Loucy (cell line): ENCODE measurements at regions not wholly inside any gene's neighbourhood (a gene's known extent, or its start where the extent isn't known, plus 50 kb on each side); places are given as distances from the start of the nearest gene placed in this dataset.

Experiments
- EZH2phosphoT487 ChIP-seq: fragments of 200-600 bp; IDR thresholded peaks from 2 replicates; pipeline ENCODE4 v1.6.1; 2018; ENCODE audit warnings: antibody characterized with exemption, mild to moderate bottlenecking, moderate library complexity, borderline replicate concordance
- TF ChIP-seq, protein P1 (sequence below): fragments of 200-600 bp; sonication (generic); conservative IDR thresholded peaks from 2 replicates; pipeline ENCODE4 v1.5.1; 2014; ENCODE audit warnings: mild to moderate bottlenecking, antibody characterized with exemption, low read length

DNA sequence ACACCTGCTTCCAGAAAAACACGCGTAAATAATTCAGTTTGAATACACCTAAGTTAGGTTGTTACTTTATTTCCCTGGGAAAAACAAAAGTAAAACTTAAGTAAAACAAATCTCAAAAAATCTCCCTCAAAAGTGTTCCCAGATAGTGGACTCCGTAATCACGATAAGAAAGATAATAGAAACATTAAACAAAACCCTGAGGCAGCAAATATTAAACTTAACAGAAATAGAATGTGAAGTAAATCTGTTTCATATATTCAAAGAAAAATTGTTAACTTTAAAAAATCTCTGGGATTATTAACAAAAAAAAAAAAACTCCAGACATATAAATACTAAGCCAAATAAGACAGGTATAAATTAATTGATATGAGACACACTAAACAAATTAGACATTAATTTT is 743.2 kb upstream of the NCAM2 start:
- no peak for TF ChIP-seq EZH2phosphoT487
- TF ChIP-seq, protein P1, sequence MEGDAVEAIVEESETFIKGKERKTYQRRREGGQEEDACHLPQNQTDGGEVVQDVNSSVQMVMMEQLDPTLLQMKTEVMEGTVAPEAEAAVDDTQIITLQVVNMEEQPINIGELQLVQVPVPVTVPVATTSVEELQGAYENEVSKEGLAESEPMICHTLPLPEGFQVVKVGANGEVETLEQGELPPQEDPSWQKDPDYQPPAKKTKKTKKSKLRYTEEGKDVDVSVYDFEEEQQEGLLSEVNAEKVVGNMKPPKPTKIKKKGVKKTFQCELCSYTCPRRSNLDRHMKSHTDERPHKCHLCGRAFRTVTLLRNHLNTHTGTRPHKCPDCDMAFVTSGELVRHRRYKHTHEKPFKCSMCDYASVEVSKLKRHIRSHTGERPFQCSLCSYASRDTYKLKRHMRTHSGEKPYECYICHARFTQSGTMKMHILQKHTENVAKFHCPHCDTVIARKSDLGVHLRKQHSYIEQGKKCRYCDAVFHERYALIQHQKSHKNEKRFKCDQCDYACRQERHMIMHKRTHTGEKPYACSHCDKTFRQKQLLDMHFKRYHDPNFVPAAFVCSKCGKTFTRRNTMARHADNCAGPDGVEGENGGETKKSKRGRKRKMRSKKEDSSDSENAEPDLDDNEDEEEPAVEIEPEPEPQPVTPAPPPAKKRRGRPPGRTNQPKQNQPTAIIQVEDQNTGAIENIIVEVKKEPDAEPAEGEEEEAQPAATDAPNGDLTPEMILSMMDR, result no peak
